Breast epithelium (tissue), 3 donors: ENCODE measurements at regions not wholly inside any gene's neighbourhood (a gene's known extent, or its start where the extent isn't known, plus 50 kb on each side); places are given as distances from the start of the nearest gene placed in this dataset.

ENCODE experiments used
- CTCF ChIP-seq, 3 donors: fragments of 450-650 bp; IDR thresholded peaks; one replicate each; pipeline ENCODE4 v1.5.1; 2016 to 2017; ENCODE audit warnings: antibody characterized with exemption in 3 of 3, mild to moderate bottlenecking in 3 of 3, moderate library complexity in 3 of 3
- POLR2A ChIP-seq: fragments of 450-650 bp; IDR thresholded peaks from one replicate; pipeline ENCODE4 v1.6.1; 2016; ENCODE audit warnings: antibody characterized with exemption, mild to moderate bottlenecking, moderate library complexity
- POLR2AphosphoS5 ChIP-seq, 3 donors: sonication (generic); formaldehyde crosslinking; IDR thresholded peaks; one replicate each; pipeline ENCODE4 v1.6.1; 2017; ENCODE audit warnings: antibody characterized with exemption in 3 of 3

- TF ChIP-seq POLR2AphosphoS5 (IDR thresholded peaks at IDR 0.05) (no peak), CTCF (IDR thresholded peaks at IDR 0.05) (no peak), POLR2A (no peak)
Observed at GRCh38 chr22:49460592-49461281, 366.9 kb downstream of the BRD1 start.
